ENCODE measurements at regions not wholly inside any gene's neighbourhood (a gene's known extent, or its start where the extent isn't known, plus 50 kb on each side); places are given as distances from the start of the nearest gene placed in this dataset.

DNA sequence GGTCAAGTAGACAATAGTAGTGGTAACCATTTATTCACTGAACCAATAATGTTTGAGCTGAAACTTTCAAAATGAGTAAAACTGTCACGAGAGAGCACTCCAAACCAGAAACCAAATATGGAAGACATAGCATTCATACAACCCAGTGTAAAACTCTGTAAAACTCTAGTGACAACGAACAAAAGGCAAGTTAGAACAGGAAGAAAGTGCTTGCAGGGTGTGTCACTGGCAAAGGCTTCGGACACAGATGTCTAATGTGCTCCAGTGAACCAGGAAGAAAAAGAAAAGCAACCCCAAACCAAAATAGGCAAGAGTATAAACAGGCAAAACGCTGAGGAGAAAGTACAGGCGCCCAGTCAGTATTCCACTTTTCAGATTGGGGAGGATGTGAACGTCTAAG lies 79.3 kb upstream of the FZD10 start (continued):
- TF ChIP-seq ZBTB33 (IDR thresholded peaks at IDR 0.05; ENCODE audit: borderline replicate concordance, low read depth): no peak

GRCh38 chr12:130083734-130084133 lies 78.5 kb upstream of the FZD10 start:
- ChIA-PET CTCF (interaction anchor here (1.0 kb wide), 1 partner anchor 42 kb away, joined by 5 read pairs; no protein-coding TSS in a partner anchor), POLR2A (no interaction called here)
- Histone ChIP-seq H3K4me1 (ENCODE audit: control insufficient read depth in 1 of 2, insufficient read depth in 2 of 2, low read depth in 1 of 2, low read length in 1 of 2) (peaks cover 0 to 2% of the 10 kb centered on the region in 2 experiments; a peak in 1 of 4 replicates), H3K79me2 (ENCODE audit: insufficient read depth) (no peaks in the 10 kb centered on the region), H4K20me1 (ENCODE audit: insufficient read depth) (no peaks in the 10 kb centered on the region), H3K9me3 (no peaks in the 10 kb centered on the region), H3K27me3 (ENCODE audit: insufficient read depth) (no peaks in the 10 kb centered on the region), H3K4me3 (ENCODE audit: low read depth in 2 of 2, low read length in 1 of 2) (no peak overlapping the region), H2AFZ (ENCODE audit: low read depth) (no peak overlapping the region), H3K36me3 (replicated peaks in 1 of 2; ENCODE audit: control insufficient read depth in 1 of 2, insufficient read depth in 2 of 2, low read length in 1 of 2) (no peaks in the 10 kb centered on the region), H3K9ac (no peak overlapping the region), H3F3A (replicated peaks; ENCODE audit: insufficient read depth) (no peaks in the 10 kb centered on the region), H3K9me2 (no peaks in the 10 kb centered on the region), H3K27ac (ENCODE audit: low read depth in 2 of 2, low read length in 1 of 2) (no peak overlapping the region), H3K4me2 (no peak overlapping the region)
- 22% methylated on average over 5 of the region's 8 CpGs for WGBS (ENCODE audit: low lambda C conversion rate)
- no peak for DNase-seq
- TF ChIP-seq JUND (IDR thresholded peaks at IDR 0.05) (no peak), SMC3 (IDR thresholded peaks at IDR 0.05; ENCODE audit: low read depth, low read length) (no peak), REST (IDR thresholded peaks at IDR 0.05; ENCODE audit: low read depth, low read length) (no peak), RCOR1 (IDR thresholded peaks at IDR 0.05; ENCODE audit: low read length) (no peak), POLR2AphosphoS5 (IDR thresholded peaks at IDR 0.05; ENCODE audit: low read depth, low read length) (no peak), CHD2 (IDR thresholded peaks at IDR 0.05; ENCODE audit: low read length, partially characterized antibody) (no peak), ELF1 (IDR thresholded peaks at IDR 0.05) (no peak), TEAD4 (IDR thresholded peaks at IDR 0.05; ENCODE audit: borderline replicate concordance, insufficient read depth) (no peak), NRF1 (IDR thresholded peaks at IDR 0.05; ENCODE audit: low read depth, low read length) (no peak), MEF2A (IDR thresholded peaks at IDR 0.05; ENCODE audit: borderline replicate concordance, low read depth) (no peak), RXRA (IDR thresholded peaks at IDR 0.05; ENCODE audit: borderline replicate concordance, low read depth) (no peak), RFX5 (IDR thresholded peaks at IDR 0.05; ENCODE audit: low read length) (no peak), FOSL2 (IDR thresholded peaks at IDR 0.05; ENCODE audit: borderline replicate concordance, low read depth) (no peak)
- TF ChIP-seq, protein P1, sequence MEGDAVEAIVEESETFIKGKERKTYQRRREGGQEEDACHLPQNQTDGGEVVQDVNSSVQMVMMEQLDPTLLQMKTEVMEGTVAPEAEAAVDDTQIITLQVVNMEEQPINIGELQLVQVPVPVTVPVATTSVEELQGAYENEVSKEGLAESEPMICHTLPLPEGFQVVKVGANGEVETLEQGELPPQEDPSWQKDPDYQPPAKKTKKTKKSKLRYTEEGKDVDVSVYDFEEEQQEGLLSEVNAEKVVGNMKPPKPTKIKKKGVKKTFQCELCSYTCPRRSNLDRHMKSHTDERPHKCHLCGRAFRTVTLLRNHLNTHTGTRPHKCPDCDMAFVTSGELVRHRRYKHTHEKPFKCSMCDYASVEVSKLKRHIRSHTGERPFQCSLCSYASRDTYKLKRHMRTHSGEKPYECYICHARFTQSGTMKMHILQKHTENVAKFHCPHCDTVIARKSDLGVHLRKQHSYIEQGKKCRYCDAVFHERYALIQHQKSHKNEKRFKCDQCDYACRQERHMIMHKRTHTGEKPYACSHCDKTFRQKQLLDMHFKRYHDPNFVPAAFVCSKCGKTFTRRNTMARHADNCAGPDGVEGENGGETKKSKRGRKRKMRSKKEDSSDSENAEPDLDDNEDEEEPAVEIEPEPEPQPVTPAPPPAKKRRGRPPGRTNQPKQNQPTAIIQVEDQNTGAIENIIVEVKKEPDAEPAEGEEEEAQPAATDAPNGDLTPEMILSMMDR (IDR thresholded peaks at IDR 0.05): no peak
- TF ChIP-seq, protein P2, sequence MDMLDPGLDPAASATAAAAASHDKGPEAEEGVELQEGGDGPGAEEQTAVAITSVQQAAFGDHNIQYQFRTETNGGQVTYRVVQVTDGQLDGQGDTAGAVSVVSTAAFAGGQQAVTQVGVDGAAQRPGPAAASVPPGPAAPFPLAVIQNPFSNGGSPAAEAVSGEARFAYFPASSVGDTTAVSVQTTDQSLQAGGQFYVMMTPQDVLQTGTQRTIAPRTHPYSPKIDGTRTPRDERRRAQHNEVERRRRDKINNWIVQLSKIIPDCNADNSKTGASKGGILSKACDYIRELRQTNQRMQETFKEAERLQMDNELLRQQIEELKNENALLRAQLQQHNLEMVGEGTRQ (IDR thresholded peaks at IDR 0.05; ENCODE audit: borderline replicate concordance, low read depth, low read length): no peak

Measured in SK-N-SH (cell line).